HG03558 (cell line): ENCODE measurements at regions not wholly inside any gene's neighbourhood (a gene's known extent, or its start where the extent isn't known, plus 50 kb on each side); places are given as distances from the start of the nearest gene placed in this dataset.
"Not testable (repeated sequence)": the region's sequence is repeated elsewhere in the genome, so short reads cannot be mapped to it uniquely, and the experiment has no call there.

Source experiments
- ATAC-seq: cut with Tn5 transposase; IDR thresholded peaks from one replicate; pipeline ENCODE4 v1.9.1; 2021; ENCODE audit warnings: moderate number of reproducible peaks; ENCODE audit not compliant: unreplicated experiment; ENCODE audit errors: extremely low read depth

- no peak for ATAC-seq
These were observed 250.2 kb upstream of the RREB1 start for GRCh38 chr6:6857528-6857927.

GRCh38 chr6:6858533-6858982 is 249.2 kb upstream of the RREB1 start:
- no peak for ATAC-seq

GRCh38 chr6:6859105-6859504 is 248.7 kb upstream of the RREB1 start:
- ATAC-seq = no peak

- ATAC-seq = no peak
These were observed 248.0 kb upstream of the RREB1 start for GRCh38 chr6:6859722-6860121.

- no peak for ATAC-seq
These were observed 246.9 kb upstream of the RREB1 start for GRCh38 chr6:6860863-6861262.

GRCh38 chr6:6861351-6861894 is 246.3 kb upstream of the RREB1 start:
- ATAC-seq = no peak

GRCh38 chr6:6861995-6862394 is 245.8 kb upstream of the RREB1 start:
- no peak for ATAC-seq

- ATAC-seq = no peak
These were observed 243.7 kb upstream of the RREB1 start for GRCh38 chr6:6863970-6864639.

GRCh38 chr6:6865611-6866010 is 242.2 kb upstream of the RREB1 start:
- ATAC-seq = no peak

- no peak for ATAC-seq
These were observed 240.9 kb upstream of the RREB1 start for GRCh38 chr6:6866656-6867403.

GRCh38 chr6:6867404-6867799 is 240.4 kb upstream of the RREB1 start:
- ATAC-seq = no peak

- ATAC-seq = no peak
These were observed 238.7 kb upstream of the RREB1 start for GRCh38 chr6:6869094-6869493.

- ATAC-seq = no peak
These were observed 236.8 kb upstream of the RREB1 start for GRCh38 chr6:6870921-6871320.

GRCh38 chr6:6872459-6873344 is 235.1 kb upstream of the RREB1 start:
- ATAC-seq = no peak

- ATAC-seq = no peak
These were observed 234.0 kb upstream of the RREB1 start for GRCh38 chr6:6873778-6874177.

GRCh38 chr6:6875818-6876470 is 231.8 kb upstream of the RREB1 start:
- ATAC-seq = no peak

GRCh38 chr6:6877792-6878191 is 230.0 kb upstream of the RREB1 start:
- not testable (repeated sequence) for ATAC-seq

GRCh38 chr6:6878887-6879585 is 228.7 kb upstream of the RREB1 start:
- no peak for ATAC-seq

GRCh38 chr6:6879586-6879974 is 228.2 kb upstream of the RREB1 start:
- not testable (repeated sequence) for ATAC-seq
